HG03558 (cell line): ENCODE measurements at regions not wholly inside any gene's neighbourhood (a gene's known extent, or its start where the extent isn't known, plus 50 kb on each side); places are given as distances from the start of the nearest gene placed in this dataset.
"Not testable (repeated sequence)": the region's sequence is repeated elsewhere in the genome, so short reads cannot be mapped to it uniquely, and the experiment has no call there.

ENCODE experiments used
- ATAC-seq: cut with Tn5 transposase; IDR thresholded peaks from one replicate; pipeline ENCODE4 v1.9.1; 2021; ENCODE audit warnings: moderate number of reproducible peaks; ENCODE audit not compliant: unreplicated experiment; ENCODE audit errors: extremely low read depth

DNA sequence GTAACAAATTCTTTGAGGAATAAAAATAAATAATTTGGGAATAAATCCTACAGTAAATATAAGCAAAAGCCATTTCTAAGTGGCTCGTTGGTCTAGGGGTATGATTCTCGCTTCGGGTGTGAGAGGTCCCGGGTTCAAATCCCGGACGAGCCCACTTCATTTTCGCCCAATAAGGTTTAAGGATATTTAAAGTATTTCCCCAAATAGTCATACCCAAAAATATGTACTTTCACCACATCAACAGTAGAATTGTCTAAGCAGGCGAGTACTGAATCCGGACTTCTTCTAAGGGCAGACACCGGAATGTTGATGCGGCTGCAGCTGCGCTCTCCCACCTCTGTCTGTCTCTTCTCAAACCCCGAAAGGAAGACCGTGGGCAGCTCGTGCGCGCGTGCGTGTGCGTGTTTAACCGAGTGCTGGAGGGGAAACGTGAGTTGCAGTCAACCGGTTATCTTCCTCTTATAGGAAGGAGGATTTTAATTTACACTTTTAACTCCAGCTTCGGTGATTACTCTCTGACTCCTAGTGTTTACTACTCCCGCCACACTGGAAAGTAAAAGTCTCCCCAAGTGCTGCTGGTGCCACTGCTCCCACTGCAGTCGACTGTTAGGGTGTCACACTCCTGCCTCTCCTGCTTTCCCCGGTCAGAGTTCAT is 155.7 kb upstream of the PRSS16 start:
- ATAC-seq, result no peak

DNA sequence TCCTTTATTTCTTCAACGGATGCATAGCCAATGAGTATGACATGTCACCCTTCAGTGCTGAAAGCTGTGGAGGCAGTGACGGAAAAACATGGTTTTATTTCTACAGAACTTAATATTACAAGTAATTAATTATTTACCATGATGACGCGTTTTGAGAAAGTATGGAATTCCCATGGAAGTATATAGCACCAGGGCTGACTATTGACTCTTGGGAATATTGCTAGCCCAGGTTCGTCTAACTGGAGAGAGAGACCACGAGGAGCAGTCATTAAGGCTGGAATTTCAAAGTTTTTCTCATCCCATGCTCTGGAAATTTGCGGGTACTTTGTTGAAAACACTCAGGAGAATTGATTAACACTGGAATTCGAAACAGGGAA is 155.2 kb upstream of the PRSS16 start:
- ATAC-seq, result no peak

DNA sequence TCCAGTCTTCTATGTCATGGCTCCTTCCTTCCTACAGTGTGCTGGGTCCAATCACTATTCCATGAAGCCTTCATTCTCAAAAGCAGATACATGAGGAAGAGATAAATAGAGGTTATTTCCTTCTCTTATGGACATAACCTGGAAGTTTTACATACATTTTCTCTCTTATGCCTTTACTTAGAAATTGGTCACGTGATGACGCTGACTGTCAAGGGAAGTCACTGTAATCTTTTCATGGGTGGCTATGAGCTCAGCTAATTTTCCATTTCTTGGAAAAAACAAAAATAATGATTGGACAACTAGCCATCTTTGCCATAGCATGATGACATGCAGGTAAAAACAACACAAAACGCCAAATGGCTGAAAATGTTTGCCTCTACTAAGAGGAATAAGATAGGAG is 151.6 kb upstream of the PRSS16 start:
- no peak for ATAC-seq

DNA sequence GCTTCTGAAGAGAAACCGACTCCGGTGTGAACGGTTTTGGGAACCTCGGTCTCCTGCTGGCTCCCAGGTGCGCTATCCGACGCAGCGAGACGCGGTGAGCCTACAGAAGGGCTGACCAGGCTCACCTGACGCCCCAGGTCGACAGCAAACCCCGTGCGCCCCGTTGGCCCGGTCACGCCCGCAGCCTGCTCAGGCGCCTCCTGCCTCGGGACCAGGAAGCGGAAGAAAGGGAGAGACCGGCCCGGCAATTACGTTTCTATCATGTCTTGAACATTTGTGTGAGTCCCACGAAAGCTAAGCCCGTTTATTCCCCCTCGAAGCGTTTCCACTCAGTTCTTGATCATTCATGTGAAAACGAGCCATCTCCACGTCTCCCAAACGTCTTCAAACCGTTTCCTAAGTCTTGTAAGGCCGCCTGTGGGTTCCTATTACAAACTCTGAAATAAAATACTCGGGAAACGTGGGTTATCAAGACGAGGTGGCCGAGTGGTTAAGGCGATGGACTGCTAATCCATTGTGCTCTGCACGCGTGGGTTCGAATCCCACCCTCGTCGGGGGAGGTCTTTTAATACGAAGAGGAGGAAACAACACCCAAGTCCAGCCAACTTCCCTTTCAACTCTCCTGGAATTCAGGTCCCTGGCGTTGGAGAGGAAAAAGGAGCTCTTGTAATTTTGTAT is 150.5 kb upstream of the PRSS16 start:
- ATAC-seq, result no peak

DNA sequence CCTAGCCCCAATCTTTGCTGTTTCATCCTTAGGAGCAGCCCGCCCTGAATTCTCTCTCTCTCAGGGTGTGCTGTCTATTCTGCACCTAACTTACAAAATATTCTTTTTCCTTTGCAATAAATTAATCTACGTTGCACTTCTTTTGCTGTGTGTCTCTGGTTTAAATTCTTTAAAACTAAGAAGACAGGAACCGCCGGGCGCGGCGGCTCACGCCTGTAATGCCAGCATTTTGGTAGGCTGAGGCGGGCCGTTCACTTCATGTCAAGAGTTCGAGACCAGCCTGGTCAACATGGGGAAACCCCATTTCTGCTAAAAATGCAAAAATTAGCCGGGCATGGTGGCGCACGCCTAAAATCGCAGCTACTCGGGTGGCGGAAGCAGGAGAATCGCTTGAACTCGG is 148.5 kb upstream of the PRSS16 start:
- no peak for ATAC-seq

DNA sequence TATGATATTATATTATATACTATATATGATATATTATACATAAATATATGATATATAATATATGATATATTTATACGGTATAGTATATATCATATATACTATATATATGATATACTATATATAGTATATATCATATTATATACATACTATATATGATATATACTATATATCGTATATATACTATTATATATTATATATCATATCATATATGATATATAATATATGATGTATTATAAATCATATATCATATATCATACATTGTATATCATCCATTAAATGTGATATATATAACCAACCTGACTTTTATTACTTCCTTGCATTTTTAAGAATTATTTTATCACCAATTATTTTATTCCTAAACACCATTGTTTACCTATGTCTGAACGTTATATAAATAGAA is 146.6 kb upstream of the PRSS16 start:
- ATAC-seq, result no peak

DNA sequence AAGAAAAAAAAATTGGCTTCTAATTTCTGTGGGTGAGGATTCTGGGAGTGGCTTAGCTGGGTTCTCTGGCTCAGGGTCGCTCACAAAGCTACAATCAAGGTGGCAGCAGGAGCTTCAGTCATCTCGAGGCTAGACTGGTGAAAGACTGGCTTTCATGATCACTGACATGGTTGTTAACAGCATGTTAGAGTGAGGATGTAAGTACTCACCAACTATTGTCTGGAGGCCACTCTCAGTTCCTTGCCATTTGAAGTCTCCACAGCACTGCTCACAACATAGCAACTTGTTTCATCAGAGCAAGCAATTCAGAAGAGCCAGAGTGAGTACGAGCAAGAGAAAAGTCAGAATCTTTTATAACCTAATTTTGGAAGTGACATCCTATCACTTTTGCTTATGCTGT is 145.7 kb upstream of the PRSS16 start:
- no peak for ATAC-seq

DNA sequence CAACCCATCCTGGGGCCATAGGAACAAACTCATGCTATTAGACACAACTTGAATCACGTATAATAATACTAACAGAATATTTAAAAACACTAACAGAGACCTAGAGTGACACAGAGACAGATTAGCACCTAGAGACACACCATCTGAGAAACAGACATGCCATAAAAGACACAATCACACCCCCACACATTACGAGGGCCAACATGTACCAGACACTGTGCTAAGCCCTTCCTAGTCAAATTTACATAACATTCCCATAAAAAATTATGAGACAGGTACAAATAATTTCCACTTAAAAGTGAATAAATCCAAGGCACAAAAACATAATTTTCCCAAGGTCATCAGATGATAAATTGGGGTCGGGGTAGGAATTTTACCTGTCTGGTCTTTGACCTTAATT is 141.1 kb upstream of the PRSS16 start:
- no peak for ATAC-seq

DNA sequence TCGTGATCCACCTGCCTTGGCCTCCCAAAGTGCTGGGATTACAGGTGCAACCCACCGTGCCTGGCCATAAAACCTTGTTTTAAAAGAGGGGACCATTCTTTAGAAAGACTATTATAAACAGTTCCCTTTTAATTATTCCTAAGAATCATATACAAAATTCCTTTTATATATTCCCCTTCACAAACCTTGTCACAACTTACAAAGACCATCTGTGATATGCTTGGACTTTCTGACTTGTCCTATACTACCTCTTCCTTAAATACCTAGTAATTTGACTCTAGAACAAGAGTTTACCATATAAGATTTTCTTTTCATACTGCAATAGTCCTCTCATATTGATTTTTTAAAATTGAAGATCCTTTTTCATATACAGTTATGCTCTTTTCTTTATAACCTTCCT is 135.8 kb upstream of the PRSS16 start:
- ATAC-seq, result no peak

DNA sequence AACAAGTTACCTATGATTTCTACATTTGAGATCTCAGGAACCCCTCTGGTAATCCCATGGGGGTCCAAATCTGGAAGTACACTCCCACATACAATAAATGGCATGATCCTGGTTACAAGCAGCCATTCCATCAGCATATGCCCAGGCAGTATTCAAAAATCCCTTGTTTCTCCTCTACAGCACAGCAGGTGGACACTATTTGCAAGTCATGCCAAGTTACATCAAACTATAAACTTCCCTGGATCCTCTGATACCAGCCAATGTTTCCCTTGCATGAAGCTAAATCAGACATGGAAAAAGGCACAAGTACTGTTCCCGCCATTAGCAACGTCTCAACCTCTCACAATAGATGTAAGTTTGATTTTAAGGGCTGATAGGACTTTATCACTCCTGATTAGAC is 134.5 kb upstream of the PRSS16 start:
- no peak for ATAC-seq

DNA sequence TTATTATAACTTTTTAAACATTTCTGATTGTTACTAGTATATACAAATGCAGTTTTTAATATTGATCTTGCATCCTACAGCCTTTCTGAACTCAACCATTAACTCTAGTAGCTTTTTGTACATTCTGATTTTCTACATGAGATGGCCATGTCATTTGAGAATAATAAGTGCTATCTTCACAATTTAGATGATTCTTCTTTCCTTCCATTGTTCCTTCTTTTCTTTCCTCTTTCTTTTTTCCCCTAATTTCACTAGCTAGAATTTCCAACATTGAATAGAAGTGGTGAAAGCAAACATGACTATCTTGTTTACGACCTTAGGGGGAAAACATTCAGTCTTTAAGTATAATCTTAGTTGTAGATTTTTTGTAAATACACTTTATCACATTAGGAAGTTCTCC is 128.2 kb upstream of the PRSS16 start:
- ATAC-seq, result no peak

DNA sequence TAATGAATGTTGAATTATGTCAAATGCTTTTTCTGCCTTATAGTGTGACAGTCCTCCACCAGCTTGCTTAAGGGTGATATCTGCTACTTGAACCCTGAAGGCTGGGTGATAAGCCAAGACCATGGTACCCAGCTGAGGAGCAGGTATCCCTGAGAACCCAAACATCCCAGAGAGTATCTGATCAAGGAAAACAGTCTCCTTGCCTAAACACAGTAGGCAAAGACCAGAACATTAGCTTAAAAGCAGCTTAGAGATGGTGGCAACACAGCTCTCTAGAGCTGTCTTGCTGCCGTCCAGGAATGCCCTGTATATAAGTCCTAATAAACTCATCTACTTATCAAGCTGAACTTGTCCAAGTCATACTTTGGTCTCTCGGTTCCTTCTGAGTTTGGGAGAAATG is 127.7 kb upstream of the PRSS16 start:
- ATAC-seq, result no peak

DNA sequence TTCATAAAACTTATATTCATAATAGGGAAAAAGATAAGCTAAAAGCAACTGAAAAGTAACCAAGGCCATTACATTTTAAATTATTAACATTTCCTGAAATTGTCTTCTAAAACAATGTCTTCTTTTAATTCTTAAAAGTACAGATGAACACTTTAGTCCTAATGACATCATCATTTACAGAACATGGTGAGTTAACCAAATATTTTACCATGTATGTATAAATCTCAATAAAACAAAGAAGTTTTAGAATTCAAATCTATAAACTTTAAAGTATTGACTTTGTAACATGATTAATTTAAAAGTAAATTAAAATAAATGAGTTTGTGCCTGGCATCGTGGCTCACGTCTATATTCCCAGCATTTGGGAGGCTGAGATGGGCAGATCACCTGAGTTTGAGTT is 125.9 kb upstream of the PRSS16 start:
- no peak for ATAC-seq

DNA sequence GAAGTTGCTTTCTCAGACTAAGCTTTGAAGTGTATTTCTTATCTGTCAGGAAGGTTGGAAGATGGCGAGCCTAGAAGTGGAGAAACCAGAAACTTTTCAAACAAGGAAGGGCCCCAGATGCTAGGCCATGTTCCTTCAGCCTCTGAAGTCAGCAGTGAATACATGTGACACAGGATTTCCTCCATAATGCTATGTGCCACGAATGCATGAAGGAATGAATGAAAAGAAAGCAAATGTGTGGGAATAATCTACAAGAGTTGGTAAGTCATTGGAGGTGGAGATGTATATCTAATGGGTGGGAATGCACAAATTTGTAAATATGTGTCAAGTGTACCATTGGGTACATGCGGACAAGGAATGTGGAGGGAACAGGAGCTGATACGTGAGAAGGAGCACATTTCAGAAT is 123.2 kb upstream of the PRSS16 start:
- ATAC-seq, result no peak

DNA sequence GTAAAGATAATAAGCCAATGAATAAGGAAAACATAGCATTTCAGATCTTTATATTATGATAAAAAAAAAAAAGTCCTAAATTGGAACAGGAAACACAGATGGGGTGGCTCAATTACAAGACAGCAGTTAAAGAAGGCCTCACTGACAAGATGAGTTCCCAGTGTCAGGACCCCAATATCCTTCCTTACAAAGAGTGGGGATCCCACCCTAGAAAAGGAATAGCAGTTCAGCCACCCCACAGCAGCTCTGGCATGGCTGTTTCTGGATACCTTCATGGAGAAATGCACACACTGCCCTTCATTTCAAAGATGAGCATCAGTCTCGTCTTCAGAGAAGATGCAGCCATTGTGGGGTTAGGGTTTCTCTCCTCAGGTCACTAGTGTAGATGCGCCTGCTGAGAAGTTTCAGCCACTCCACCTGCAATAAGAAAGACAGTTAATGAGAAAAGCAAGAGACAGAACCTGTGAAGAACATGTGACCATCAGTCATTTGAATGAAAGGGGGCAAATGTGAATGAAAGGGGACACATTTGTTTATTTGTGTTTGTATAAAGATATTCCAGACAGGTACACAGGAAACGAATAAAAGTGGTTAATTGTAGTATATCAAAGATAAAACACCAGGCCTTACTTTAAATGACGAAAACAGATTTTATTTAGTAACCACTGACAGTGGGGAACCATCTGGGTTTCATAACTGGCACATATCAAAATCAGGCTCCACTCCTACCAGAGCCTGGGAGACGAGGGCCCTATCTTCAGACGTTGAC is 121.3 kb upstream of the PRSS16 start:
- ATAC-seq, result no peak

DNA sequence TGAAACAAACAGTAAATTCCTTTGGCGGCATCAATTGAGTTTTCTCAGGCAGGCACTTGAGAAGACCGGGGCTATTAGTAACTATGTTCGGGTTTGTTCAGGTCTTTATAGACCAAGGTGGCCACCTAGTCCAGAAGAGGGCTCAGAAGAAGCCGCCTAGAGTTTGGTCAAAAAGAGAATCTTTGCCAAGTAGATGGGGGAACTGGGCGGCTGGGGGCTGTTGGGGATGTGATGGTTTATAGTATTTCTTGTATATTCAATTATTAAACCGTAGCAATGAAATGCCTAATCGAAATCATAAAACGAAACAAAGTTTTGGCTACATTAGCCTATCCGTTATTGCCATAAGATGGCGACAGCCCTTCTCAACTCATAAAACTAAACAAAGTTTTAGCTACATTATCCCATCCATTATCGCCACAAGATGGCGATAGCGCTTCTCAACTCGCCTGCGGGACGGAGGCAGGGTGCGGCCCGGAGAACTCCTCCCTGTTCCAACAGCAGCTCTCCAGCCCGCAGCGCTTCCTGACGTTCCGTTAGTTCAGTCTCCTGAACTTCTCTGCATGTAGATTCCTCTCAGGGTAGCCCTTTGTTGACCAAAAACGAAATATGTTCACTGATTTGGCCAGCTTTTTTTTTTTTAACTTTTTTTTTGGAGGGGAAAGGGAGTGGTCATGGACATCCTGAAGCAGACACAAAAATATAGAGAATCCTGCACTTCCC is 120.5 kb upstream of the PRSS16 start:
- ATAC-seq, result peak; percentile 57

DNA sequence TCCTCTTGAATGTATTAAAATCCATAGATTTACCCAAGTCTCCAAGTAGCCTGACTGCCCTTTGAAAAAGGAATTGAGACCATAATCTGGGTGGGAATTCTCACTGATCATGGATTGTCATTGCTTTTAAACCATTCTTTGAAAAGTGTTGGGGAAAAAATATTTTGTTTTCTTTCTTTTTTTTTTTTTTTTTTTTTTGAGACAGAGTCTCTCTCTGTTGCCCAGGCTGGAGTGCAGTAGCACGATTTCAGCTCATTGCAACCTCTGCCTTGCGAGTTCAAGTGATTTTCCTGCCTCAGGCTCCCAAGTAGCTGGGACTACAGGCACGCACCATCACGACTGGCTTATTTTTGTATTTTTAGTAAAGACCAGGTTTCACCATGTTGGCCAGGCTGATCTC is 119.6 kb upstream of the PRSS16 start:
- not testable (repeated sequence) for ATAC-seq

DNA sequence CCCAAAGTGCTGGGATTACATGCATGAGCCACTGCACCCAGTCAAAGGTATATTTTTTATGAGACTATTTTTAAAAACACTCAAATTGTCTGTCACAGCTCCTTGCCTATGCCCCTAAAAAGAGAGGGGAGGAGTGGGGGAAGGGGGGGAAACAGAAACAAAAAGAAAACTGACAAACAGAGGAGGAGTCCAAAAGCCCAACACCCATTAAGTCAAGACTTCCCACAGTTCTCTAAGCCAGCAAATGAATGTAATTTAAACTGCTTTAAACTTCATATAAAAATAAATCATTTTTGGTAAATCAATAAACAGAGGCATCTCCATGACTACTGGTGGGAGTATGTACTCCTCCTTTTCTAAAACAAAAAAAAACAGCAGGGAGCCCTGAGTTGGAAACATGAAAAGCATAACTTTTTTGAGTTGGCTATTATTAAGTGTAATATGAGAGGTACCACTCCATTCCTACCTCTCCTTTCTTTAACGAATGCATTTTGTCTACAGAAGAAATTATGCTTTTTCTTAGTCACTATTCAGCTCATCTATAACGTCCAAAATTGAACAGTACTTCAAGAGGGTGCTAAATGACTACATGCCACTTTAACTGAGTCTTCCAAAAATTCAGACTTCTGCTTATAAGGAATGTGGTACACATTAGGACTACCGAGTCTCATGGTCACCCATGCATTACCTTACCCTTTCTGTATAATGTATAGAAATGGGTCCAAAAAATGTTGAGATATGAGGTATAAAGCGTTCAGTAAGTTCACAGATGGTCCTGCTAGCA is 119.0 kb upstream of the PRSS16 start:
- ATAC-seq, result no peak

DNA sequence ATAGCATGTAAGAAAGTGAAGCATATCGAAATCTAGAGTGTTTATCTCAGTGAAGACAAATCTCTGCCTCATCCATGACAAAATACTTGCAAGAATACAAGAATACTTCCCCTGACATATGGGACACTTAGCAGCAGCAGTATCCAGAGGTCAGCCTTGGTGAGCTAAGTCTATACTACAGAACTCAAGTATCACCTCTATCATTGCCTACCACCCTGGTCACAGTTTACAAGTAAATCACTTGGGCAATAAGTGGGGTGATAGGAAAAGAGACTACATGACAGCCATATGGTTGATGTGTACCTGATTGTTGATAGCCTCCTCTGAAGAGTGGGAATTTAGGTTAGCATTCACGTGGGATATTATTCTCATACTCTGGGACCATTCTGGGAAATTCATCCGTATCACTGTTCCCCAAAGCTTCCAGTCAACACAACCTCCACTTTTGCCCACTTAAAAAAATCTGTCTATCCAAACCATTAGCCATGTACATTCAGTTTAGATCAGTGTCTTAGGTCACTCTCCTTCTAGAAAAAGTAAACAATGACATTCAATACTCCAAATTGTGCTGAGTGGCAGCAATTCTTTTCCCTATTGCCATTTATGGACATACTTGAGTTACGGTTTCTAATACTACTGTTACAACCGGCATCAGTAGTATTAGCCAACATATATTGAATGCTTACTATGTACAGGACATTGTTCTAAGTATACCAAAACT is 118.2 kb upstream of the PRSS16 start:
- ATAC-seq, result no peak

DNA sequence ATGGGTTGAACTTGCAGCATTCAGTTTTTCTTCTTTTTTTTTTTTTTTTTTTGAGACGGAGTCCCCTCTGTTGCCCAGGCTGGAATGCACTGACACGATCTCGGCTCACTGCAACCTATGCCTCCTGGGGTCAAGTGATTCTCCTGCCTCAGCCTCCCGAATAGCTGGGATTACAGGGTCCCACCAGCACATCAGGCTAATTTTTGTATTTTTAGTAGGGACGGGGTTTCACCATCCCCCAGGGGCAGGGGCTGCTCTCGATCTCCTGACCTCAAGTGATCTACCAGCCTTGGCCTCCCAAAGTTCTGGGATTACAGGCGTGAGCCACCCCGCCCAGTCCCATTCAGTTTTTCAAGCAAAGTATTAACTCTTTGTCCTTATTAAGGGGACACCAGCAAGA is 117.6 kb upstream of the PRSS16 start:
- ATAC-seq, result no peak
